ENCODE measurements at regions not wholly inside any gene's neighbourhood (a gene's known extent, or its start where the extent isn't known, plus 50 kb on each side); places are given as distances from the start of the nearest gene placed in this dataset.

- DNase-seq (ENCODE audit: low read depth): no peak
Observed at GRCh38 chr11:134763030-134763388, 351.0 kb upstream of the B3GAT1 start.

GRCh38 chr11:134762248-134763029, 350.4 kb upstream of the B3GAT1 start:
- no peak for DNase-seq (ENCODE audit: low read depth)

DNA sequence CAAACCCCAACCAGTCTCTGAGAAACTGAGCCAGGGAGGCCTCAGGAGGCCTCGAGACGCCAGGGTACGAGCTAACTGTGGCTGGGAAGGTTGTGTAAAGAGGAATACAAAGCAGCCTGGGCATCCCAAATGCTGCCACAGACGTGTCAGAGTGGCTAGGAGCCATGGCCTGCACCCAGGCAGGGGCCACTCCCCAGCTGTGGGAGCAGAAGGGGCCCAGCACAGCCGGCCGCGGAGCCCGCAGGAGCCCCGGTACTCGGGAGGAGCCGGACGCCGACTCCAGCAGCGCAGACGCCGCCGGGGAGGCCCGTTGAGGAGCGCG, 349.8 kb upstream of the B3GAT1 start:
- no peak for DNase-seq (ENCODE audit: low read depth)

DNA sequence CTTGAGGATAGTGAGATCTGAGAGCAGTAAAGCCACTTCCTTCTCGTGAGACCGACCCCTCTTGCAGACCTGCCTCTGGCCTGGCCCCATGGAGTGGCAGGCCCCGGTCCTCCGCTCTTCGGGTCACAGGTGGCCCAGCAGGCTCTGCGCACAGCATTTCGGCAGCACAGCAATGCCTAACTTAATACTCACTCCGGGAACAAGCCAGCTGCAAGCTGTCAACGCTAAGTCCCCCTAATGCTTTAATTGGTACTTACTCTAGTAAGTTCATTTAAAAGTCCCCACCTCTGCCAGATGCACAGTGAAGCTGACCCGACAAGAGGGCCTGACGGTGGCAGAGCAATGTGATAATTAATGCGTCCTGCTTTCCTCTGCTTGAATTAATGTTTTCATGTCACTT, 349.3 kb upstream of the B3GAT1 start:
- no peak for DNase-seq (ENCODE audit: low read depth)

GRCh38 chr11:134760957-134761356, 348.9 kb upstream of the B3GAT1 start:
- no peak for DNase-seq (ENCODE audit: low read depth)

DNA sequence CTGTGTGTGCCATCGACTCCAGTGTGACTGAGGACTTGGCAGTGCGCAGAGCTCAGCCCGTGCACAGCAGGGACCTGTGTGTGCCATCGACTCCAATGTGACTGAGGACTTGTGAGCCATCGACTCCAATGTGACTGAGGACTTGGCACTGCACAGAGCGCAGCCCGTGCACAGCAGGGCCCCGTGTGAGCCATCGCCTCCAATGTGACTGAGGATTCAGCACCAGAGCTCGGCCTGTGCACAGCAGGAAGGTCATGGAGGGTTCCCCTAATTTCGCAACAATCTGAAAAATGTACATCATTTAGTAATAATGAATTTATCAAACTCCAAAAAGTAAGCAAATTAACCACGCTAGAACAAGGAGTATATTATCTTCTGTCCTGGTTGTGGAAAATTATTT, 348.3 kb upstream of the B3GAT1 start:
- DNase-seq (ENCODE audit: low read depth): no peak

DNA sequence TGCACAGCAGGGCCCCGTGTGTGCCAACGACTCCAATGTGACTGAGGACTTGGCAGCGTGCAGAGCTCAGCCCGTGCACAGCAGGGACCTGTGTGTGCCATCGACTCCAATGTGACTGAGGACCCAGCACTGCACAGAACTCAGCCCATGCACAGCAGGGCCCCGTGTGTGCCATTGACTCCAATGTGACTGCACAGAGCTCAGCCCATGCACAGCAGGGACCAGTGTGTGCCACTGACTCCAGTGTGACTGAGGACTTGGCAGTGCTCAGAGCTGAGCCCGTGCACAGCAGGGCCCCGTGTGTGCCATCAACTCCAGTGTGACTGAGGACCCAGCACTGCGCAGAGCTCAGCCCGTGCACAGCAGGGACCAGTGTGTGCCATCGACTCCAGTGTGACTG, 347.8 kb upstream of the B3GAT1 start:
- no peak for DNase-seq (ENCODE audit: low read depth)

- DNase-seq (ENCODE audit: low read depth): no peak
Observed at GRCh38 chr11:134759274-134759673, 347.2 kb upstream of the B3GAT1 start.

GRCh38 chr11:134758342-134758931, 346.4 kb upstream of the B3GAT1 start:
- DNase-seq (ENCODE audit: low read depth): no peak

DNA sequence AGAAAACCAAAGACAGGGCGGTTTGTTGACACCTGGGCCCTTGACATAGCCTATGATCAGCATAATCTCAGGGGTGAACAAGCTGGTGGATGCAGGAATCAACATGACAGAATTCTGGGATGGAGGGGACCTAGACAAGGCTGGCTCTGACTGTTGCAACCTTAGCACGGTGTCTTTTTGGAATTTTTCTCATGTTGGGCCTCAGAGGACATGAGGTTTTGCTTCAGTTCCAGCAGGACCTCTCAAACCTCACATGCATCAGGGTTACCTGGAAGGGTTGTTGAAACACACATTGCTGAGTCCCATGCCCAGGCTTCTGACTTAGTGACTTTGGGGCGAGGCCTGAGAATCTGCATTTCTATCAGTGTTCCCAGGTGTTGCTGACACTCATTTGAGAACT, 345.6 kb upstream of the B3GAT1 start:
- DNase-seq (ENCODE audit: low read depth): no peak

DNA sequence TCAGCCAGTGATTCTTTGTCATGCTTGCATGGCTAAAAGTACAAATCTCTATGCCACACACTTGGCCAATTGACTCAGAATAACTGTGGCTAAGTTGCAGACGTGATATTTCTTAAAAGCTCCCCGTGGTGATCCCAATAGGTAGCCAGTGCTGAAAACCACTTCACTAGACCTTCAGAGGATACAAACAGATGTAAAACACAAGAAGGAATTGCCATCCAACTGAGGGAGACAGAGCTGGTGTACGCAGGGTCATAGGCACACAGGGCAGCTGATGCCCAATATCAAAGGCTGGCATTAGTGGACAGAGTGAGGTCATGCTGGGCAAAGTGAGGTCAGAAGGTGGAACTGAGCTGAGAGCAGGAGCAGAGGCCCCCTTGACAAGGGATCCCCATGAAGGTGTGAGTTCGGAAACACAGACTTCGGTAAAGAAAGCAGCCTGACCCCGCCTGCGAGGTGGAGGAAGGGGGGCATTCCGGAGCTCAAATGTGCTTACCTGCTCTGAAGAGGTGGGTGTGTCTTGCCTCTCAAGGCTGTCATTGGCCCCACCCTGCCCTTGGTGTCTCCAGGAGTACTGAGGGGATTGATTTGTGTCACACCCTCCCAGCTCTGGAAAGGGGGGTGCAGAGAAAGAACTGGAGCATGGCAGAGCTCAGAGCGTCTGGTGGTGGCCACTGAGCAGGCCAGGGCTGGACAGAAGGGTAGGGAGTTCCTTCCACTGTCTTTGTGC, 344.9 kb upstream of the B3GAT1 start:
- no peak for DNase-seq (ENCODE audit: low read depth)

DNA sequence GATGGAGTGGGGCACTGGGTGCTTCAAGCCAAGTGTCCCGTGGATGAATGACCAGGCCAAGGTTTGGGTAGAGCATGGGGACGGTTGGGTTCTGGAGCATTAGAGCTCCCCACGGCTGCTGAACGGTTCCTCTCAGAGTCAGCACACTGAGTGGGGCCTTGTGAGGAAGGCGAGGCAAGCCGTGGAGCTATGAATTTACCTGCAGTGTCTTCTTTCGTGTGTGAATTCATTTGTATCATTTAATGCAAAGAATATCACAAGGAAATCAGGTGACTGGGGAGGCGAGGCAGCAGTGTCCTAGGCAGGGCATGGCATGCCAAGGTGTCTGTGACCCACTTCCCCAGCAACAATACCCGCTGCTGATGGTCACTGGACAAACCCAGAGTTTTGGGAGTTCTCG, 343.5 kb upstream of the B3GAT1 start:
- no peak for DNase-seq (ENCODE audit: low read depth)

DNA sequence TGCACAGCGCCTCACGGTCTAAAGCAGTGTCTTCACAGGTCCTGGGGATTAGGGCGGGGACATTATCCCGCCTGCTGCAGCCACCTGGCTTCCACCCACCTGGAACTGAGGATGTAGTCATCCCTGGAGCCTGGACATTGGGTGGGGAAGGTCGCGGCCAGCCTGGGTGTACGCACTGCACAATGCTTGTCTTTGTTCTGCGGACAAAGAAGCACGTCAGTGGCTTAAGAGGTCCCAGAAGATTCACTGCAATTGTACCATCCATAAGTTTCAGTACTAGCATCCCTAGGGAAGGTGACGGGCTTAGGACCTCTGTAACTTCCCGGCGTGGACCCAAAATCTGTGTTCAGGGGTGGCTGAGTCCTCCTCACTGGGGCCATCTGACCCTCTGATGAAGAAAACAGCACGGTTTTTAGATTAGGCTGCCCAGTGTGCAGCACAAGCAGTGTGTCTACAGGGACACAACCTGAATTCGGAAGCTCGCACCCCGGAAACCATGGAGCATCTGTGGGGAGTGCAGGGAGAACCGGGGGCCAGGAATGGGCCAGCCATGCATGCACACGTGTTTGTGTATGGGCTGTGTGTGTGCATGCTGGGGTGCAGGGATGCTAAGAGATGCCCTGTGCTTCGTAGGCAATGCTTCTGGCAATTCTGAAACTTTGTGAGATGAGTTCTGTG, 342.6 kb upstream of the B3GAT1 start:
- DNase-seq (ENCODE audit: low read depth): no peak

DNA sequence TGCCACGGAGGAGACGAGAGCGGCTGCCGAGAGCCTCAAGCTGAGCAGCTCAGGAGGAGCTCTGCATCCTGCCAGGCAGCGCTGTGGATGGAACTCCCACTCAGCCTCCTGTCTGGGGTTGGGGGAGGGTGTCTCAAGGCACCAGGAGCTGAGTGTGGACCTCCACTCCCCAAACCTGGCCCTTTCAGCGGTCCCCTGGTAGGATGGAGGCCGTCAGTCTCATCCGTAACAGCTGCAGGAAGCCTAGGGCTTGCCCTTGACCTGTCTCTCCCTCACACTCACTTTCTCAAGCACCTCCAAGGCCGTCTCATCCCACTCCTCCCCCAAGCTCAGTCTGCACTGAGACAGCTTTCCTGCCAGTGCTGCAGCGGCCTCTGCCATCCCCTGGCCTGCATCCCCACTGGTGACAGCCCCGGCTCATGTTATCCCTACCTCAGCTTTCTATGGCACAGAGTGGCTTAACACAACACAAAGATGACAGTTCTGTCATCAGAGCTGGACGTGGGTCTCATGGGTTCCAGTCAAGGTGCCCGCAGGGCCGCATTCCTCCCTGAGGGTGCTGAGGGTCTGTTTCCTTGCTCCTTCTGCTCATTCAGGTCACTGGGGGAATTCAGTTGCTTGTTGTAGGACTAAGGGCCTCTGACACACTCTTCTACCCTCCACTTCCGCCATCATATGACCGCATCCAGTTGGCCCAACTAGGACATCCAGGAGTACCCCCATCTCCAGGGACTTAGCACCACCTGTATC, 341.9 kb upstream of the B3GAT1 start:
- DNase-seq (ENCODE audit: low read depth): no peak

DNA sequence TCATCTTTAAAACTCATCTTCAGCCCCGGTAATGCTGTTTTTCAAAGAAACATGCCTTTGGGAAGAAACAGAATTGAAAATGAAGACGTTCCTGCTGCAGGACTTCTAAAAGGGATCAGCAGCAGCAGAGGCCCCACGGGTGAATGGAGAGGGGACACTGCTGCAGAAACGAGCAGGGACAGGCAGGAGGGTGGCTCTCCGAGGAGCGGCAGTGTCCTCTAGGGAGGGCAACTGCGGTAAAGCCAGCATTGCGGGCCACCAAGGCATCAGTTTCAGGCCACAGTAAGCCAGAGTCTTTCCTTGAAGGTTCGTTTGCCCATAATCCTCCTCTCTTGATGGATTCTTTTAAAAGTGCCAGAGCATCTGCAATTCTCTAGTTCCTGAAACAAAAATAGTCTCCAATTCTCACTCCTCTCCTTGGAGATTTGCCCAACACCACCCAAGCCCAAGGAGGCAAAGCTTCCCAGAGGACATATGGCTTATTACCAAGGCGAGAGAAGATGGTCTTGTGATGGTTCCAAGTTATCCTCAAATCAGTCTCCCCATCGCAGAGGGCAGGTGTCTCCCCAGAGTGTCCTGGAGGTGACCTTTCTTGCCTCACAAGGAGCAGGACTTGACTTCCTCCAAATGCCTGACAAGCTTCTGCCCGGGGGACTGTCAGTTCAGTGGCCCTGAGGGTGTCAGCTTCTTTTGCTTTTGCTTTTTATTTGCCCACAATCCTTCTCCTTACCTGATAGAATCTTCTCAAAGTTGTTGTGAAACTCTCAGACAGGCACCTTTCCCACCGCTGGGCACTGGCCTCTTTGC, 341.1 kb upstream of the B3GAT1 start:
- DNase-seq (ENCODE audit: low read depth): no peak

- DNase-seq (ENCODE audit: low read depth): no peak
Observed at GRCh38 chr11:134752526-134752925, 340.5 kb upstream of the B3GAT1 start.

- no peak for DNase-seq (ENCODE audit: low read depth)
Observed at GRCh38 chr11:134751766-134752165, 339.7 kb upstream of the B3GAT1 start.

DNA sequence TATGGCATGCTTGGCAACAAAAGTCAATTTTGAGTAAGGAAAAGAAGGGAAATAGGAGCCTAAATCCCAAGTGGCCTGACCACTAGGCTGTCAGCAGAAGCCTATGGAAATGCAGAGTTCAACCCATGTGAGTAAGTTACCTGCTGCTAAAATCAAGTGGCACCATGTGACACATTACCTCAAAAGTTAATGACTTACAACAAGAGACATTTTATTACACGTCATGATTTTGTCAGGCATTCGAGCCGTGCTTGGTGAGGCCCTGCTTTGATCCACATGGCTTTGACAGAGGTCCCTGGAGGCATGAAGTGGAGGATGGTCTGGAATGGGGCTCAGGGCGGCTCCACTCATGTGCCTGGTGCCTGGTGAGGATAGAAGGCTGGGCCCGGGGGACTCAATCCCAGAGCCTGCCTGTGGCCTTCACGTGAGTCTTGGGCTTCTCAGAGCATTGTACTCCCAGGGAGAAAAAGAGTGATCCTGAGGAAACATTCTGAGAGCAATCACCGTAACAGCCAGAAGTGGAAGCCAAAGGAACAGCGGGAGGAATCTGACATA, 339.1 kb upstream of the B3GAT1 start:
- DNase-seq (ENCODE audit: low read depth): no peak

- no peak for DNase-seq (ENCODE audit: low read depth)
Observed at GRCh38 chr11:134750619-134751018, 338.6 kb upstream of the B3GAT1 start.

GRCh38 chr11:134749040-134749839, 337.2 kb upstream of the B3GAT1 start:
- no peak for DNase-seq (ENCODE audit: low read depth)
